RCC 7860 (cell line): ENCODE measurements at regions not wholly inside any gene's neighbourhood (a gene's known extent, or its start where the extent isn't known, plus 50 kb on each side); places are given as distances from the start of the nearest gene placed in this dataset.
A peak's percentile ranks its signal among the peaks of the same experiment; 100 is the strongest.
"Not testable (repeated sequence)": the region's sequence is repeated elsewhere in the genome, so short reads cannot be mapped to it uniquely, and the experiment has no call there.

Experiments used
- DNase-seq: peaks from one replicate; pipeline ENCODE4 v3.0.0-alpha.2; 2015; ENCODE audit warnings: low spot score
- FAIRE-seq: peaks from 2 replicates; lab custom pipeline; 2012; peaks lifted over from hg19 to GRCh38; lab: Jason Lieb, UNC

GRCh38 chr1:188620236-188620635 lies 1791.5 kb downstream of the PLA2G4A start:
- FAIRE-seq = no peak
- DNase-seq = no peak

- DNase-seq (no peak), FAIRE-seq (no peak)
These were observed 1812.9 kb downstream of the PLA2G4A start for GRCh38 chr1:188641566-188642211.

GRCh38 chr1:188642704-188643103 lies 1814.0 kb downstream of the PLA2G4A start:
- FAIRE-seq = no peak

GRCh38 chr1:188652678-188653077 lies 1823.9 kb downstream of the PLA2G4A start:
- FAIRE-seq = no peak
- DNase-seq = no peak

More at GRCh38 chr1:188642704-188643103, 1814.0 kb downstream of the PLA2G4A start:
- no peak for DNase-seq

- not testable (repeated sequence) for FAIRE-seq, DNase-seq
These were observed 1821.7 kb downstream of the BRINP3 start for GRCh38 chr1:188655966-188656365.

- FAIRE-seq = no peak
- DNase-seq = no peak
These were observed 1817.1 kb downstream of the BRINP3 start for GRCh38 chr1:188660572-188660971.

- FAIRE-seq = no peak
- DNase-seq = no peak
These were observed 1812.2 kb downstream of the BRINP3 start for GRCh38 chr1:188665477-188665876.

GRCh38 chr1:188668083-188668482 lies 1809.6 kb downstream of the BRINP3 start:
- DNase-seq = no peak
- no peak for FAIRE-seq

- DNase-seq = no peak
- FAIRE-seq = no peak
These were observed 1807.8 kb downstream of the BRINP3 start for GRCh38 chr1:188669728-188670382.

GRCh38 chr1:188670837-188671236 lies 1806.8 kb downstream of the BRINP3 start:
- DNase-seq (peak; percentile 23), FAIRE-seq (no peak)

GRCh38 chr1:188672153-188672552 lies 1805.5 kb downstream of the BRINP3 start:
- DNase-seq (no peak), FAIRE-seq (no peak)

- DNase-seq (no peak), FAIRE-seq (no peak)
These were observed 1788.1 kb downstream of the BRINP3 start for GRCh38 chr1:188689542-188689941.

GRCh38 chr1:188700116-188700515 lies 1777.5 kb downstream of the BRINP3 start:
- FAIRE-seq = no peak
- DNase-seq = no peak

GRCh38 chr1:188706742-188707141 lies 1770.9 kb downstream of the BRINP3 start:
- DNase-seq = peak; percentile 84
- peak; percentile 64 for FAIRE-seq

- FAIRE-seq (no peak), DNase-seq (no peak)
These were observed 1768.7 kb downstream of the BRINP3 start for GRCh38 chr1:188708795-188709535.

GRCh38 chr1:188715566-188715965 lies 1762.1 kb downstream of the BRINP3 start:
- DNase-seq = no peak
- FAIRE-seq = no peak

GRCh38 chr1:188719735-188720134 lies 1757.9 kb downstream of the BRINP3 start:
- no peak for FAIRE-seq
- DNase-seq = no peak

GRCh38 chr1:188723332-188724020 lies 1754.2 kb downstream of the BRINP3 start:
- DNase-seq (no peak), FAIRE-seq (no peak)

- no peak for DNase-seq
These were observed 1748.6 kb downstream of the BRINP3 start for GRCh38 chr1:188729039-188729438.

GRCh38 chr1:188735567-188735966 lies 1742.1 kb downstream of the BRINP3 start:
- no peak for DNase-seq
- FAIRE-seq = no peak

More at GRCh38 chr1:188729039-188729438, 1748.6 kb downstream of the BRINP3 start:
- no peak for FAIRE-seq

- FAIRE-seq, DNase-seq: not testable (repeated sequence)
These were observed 1728.4 kb downstream of the BRINP3 start for GRCh38 chr1:188749275-188749674.
